Large intestine (tissue), 3 donors: ENCODE measurements at regions not wholly inside any gene's neighbourhood (a gene's known extent, or its start where the extent isn't known, plus 50 kb on each side); places are given as distances from the start of the nearest gene placed in this dataset.
"Not testable (repeated sequence)": the region's sequence is repeated elsewhere in the genome, so short reads cannot be mapped to it uniquely, and the experiment has no call there.

Experiments
- DNase-seq, 2 donors: peaks; one replicate each; pipeline versions ENCODE4 v3.0.0 to v3.0.0-alpha.2; 2013
- H3K27ac ChIP-seq: one replicate; pipeline ENCODE4 v1.5.1; 2013; ENCODE audit warnings: low read length
- H3K27me3 ChIP-seq: 2 replicates; pipeline ENCODE4 v1.6.1; 2013; ENCODE audit warnings: low read length; ENCODE audit not compliant: control insufficient read depth, insufficient read depth
- H3K36me3 ChIP-seq: 2 replicates; pipeline ENCODE4 v1.6.1; 2013; ENCODE audit warnings: low read length; ENCODE audit not compliant: control insufficient read depth, insufficient read depth
- H3K4me1 ChIP-seq: one replicate; pipeline ENCODE4 v1.6.1; 2013; ENCODE audit warnings: low read length; ENCODE audit not compliant: control insufficient read depth, insufficient read depth
- H3K4me3 ChIP-seq: one replicate; pipeline ENCODE4 v1.5.1; 2013; ENCODE audit warnings: low read length
- H3K9me3 ChIP-seq: one replicate; pipeline ENCODE4 v1.6.1; 2013; ENCODE audit warnings: mild to moderate bottlenecking, low read depth, low read length, moderate library complexity; ENCODE audit not compliant: control insufficient read depth
- WGBS: methylation state at CpG from one replicate; pipeline ENCODE4 v1.1.5; 2013; ENCODE audit warnings: low lambda C conversion rate; ENCODE audit not compliant: insufficient coverage; 5-methylcytosine and 5-hydroxymethylcytosine counted together

DNA sequence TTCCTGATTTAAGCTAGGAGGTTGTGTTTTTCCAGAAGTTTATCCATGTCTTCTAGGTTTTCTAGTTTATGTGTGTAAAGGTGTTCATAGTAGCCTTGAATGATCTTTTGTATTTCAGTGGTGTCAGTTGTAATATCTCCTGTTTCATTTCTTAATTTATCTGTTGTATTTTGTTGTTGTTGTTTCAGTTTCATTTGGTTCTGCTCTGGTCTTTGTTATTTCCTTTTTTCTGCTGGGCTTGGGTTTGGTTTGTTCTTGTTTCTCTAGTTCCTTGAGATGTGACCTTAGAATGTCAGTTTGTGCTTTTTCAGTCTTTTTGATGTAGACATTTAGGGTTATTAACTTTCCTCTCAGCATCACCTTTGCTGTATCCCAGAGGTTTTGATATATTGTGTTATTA is 62.8 kb downstream of the SCP2D1 start:
- H3K4me3 ChIP-seq, H3K4me1 ChIP-seq, H3K36me3 ChIP-seq, DNase-seq, H3K27ac ChIP-seq, H3K27me3 ChIP-seq, H3K9me3 ChIP-seq: not testable (repeated sequence)

DNA sequence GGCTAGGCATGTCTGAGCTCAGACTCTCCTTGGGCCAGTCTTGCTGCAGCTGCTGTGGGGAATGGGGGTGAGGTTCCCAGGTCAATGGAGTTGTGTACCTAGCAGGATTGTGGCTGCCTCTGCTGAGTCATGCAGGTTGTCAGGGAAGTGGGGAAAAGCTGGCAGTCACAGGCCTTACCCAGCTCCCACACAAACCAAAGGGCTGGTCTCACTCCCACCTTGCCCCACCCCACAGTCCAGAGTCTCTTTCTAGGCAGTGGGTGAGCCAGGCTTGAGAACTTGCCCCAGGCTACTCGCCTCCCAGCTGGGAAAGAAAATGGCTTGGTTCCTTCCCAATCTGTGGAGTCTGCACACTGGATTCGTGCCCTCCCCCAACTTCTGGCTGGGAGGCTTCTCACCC is 65.7 kb downstream of the SCP2D1 start:
- no peak overlapping the region for H3K4me3 ChIP-seq
- no peaks in the 10 kb centered on the region for H3K36me3 ChIP-seq
- no peaks in the 10 kb centered on the region for H3K27me3 ChIP-seq
- no peak for DNase-seq
- no peak overlapping the region for H3K27ac ChIP-seq
- no peaks in the 10 kb centered on the region for H3K9me3 ChIP-seq
- no peaks in the 10 kb centered on the region for H3K4me1 ChIP-seq
- no CpG with 5 or more reads among the region's 2 CpGs for WGBS

DNA sequence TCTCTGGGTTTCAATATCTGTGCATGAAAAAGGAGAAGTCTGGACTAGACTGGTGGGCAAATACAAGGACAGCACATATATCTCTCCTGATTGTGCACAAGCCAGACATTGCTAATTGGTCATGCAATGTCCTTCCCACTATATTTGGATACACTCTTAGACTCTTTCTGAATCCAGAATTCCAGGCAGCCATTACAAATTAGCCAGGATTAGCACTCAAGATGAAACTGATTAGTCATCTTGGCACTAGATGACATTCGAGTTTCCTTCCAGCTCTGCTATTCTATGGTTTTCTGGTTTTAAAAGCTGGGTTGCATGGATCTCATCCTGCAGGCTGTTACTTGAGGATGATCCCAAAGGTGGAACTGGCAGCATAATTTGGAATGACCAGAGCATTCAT is 73.2 kb downstream of the SCP2D1 start:
- Histone ChIP-seq H3K4me1 (no peaks in the 10 kb centered on the region), H3K27me3 (no peaks in the 10 kb centered on the region), H3K27ac (no peak overlapping the region), H3K9me3 (no peaks in the 10 kb centered on the region), H3K4me3 (no peak overlapping the region), H3K36me3 (no peaks in the 10 kb centered on the region)
- no CpG with 5 or more reads among the region's 1 CpG for WGBS
- DNase-seq: no peak

DNA sequence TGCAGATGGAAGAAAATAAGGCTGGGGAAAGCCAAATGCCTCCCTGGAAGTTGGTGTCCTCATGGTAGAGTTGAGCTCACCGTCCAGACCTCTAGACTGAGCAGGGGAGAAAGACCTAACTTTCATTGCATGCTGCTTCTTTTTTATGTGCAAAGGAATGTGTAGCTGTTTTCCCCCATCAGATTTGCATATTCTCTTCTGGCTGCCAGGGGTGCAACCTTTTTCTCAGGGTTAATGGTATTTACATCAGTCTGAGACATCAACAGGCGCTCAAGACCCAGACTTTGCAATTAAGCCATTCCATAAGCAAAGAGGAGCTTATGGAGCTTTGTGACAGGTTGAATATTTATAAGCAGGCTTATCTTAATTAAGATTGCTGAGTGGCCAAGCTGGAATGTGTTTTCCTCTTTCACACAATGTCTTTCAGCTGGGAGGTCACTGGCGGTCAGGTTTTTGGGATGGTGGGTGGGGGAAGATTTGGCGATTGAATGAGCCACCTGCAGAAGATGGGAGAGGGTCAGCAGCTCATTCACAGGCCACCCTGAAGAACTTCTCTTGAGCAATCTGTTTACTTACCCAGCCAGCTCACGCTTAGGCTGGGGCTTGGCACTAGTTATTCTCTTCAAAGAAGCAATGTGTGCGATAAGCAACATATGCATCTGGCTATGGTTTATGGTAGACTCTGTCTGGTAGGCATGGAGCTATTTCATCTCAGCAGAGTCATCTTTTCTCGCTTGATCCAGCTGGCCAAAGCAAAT is 88.6 kb downstream of the SCP2D1 start:
- DNase-seq: no peak
- H3K27ac ChIP-seq: no peak overlapping the region
- H3K9me3 ChIP-seq: no peaks in the 10 kb centered on the region
- no peaks in the 10 kb centered on the region for H3K27me3 ChIP-seq
- H3K4me3 ChIP-seq: no peak overlapping the region
- no peaks in the 10 kb centered on the region for H3K4me1 ChIP-seq
- no CpG with 5 or more reads among the region's 7 CpGs for WGBS
- H3K36me3 ChIP-seq: no peaks in the 10 kb centered on the region

DNA sequence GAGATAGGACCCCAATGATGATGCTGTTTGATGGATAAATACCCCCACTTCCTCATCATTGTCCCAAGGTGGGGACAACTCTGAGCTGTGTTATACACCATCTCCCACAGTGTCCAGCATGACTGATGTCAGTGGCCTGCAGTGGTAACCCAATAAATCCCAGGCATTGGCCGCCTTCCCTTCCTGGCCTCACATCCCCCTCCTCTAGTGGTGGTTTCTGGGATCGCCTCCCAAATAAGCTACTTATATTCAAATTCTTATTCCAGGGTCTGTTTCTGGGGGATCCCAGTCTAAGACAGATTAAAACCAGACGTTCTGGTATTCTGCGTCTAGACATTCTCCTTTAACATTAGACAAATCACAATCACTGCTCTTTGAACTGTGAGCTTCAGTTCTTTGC is 90.6 kb downstream of the SCP2D1 start:
- no peaks in the 10 kb centered on the region for H3K9me3 ChIP-seq
- no peaks in the 10 kb centered on the region for H3K36me3 ChIP-seq
- WGBS: 94% methylated on average over 2 of the region's 4 CpGs
- DNase-seq: no peak
- no peaks in the 10 kb centered on the region for H3K27me3 ChIP-seq
- no peaks in the 10 kb centered on the region for H3K4me1 ChIP-seq
- H3K27ac ChIP-seq: no peak overlapping the region
- H3K4me3 ChIP-seq: no peak overlapping the region

DNA sequence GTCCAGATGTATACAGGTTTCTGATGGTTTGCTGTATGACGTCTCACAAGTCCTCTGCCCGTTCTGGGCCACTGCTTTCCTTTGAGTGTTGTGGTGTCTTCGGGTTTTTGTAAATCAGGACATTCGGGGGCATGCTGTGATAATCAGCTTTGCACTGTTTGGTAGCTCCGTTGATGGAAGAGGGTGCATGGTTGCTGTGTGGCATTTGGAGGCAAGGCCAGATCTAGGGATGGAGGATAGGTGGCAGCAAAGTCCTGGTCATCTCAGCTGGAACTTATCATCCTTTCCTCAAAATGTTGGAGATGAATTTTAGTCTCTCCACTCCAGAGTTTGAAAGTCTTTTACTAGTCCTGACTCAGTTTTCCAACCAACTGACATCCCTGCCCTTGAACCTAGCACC is 91.0 kb downstream of the SCP2D1 start:
- Histone ChIP-seq H3K36me3 (no peaks in the 10 kb centered on the region), H3K9me3 (no peaks in the 10 kb centered on the region), H3K4me3 (no peak overlapping the region), H3K27me3 (no peaks in the 10 kb centered on the region), H3K4me1 (no peaks in the 10 kb centered on the region), H3K27ac (no peak overlapping the region)
- DNase-seq: no peak
- WGBS: no CpG with 5 or more reads among the region's 5 CpGs

DNA sequence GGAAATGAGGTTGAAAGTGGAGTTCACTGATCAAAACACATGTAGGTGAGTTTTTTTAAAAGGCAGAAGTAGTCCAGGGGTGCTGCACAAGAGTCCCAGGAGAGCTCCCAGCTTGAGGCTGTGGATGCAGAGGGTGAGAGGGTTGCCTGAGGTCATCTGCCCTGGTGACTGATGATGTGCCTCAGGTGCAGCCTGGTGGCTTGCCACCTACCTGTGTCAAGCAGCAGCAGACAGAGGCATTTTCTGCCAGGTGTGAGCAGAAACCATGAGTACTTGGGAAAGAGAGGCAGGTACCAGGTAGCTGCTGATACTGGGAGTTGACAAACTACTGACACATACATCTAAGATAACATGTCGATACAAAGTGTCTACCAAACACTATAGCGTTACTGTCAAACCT is 92.5 kb downstream of the SCP2D1 start:
- no peaks in the 10 kb centered on the region for H3K9me3 ChIP-seq
- no peaks in the 10 kb centered on the region for H3K4me1 ChIP-seq
- H3K4me3 ChIP-seq: no peak overlapping the region
- H3K27ac ChIP-seq: no peak overlapping the region
- no peak for DNase-seq
- H3K27me3 ChIP-seq: no peaks in the 10 kb centered on the region
- H3K36me3 ChIP-seq: no peaks in the 10 kb centered on the region
- 83% methylated on average over 2 of the region's 2 CpGs for WGBS

DNA sequence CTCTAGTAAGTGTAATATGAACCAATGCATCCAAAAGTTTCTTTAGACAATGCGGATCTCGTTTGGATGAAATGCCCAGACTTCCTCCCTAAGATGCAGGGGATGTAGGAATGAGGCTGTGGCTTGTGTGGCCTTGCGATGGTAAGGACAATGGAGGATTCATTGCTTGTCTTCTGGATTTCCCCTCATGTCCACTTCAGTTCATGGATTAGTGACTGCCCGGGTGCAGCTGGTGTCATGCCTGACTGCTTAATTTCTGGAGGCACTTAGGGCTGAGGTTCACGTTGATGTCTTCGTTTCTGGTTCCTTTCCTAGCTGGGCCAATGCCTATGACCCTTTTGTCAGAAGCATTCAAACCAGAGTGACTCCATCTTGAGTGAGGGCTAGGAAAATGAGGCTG is 93.8 kb downstream of the SCP2D1 start:
- DNase-seq: no peak
- Histone ChIP-seq H3K9me3 (no peaks in the 10 kb centered on the region), H3K36me3 (no peaks in the 10 kb centered on the region), H3K4me3 (no peak overlapping the region), H3K4me1 (no peaks in the 10 kb centered on the region), H3K27me3 (no peaks in the 10 kb centered on the region), H3K27ac (no peak overlapping the region)
- no CpG with 5 or more reads among the region's 6 CpGs for WGBS

DNA sequence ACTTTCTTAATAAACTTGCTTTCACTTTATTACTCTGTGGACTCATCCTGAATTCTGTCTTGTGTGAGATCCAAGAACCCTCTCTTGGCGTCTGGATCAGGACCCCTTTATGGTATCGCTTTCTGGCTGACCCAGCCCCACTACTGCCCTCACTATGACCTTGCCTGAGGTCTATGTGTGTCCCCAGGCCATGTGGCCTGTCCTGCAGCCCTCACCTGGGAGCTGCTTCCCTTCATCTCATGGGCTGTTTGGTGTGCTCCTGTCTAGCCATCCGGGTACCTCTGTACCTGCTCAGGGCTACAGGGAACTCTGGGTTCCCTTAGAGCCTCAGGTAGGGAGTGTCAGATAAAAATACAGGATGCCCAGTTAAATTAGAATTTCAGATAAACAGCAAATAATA is 94.5 kb downstream of the SCP2D1 start:
- H3K4me1 ChIP-seq: no peaks in the 10 kb centered on the region
- H3K4me3 ChIP-seq: no peak overlapping the region
- no peaks in the 10 kb centered on the region for H3K27me3 ChIP-seq
- no peak for DNase-seq
- no peaks in the 10 kb centered on the region for H3K36me3 ChIP-seq
- WGBS: no CpG with 5 or more reads among the region's 3 CpGs
- H3K27ac ChIP-seq: no peak overlapping the region
- no peaks in the 10 kb centered on the region for H3K9me3 ChIP-seq

DNA sequence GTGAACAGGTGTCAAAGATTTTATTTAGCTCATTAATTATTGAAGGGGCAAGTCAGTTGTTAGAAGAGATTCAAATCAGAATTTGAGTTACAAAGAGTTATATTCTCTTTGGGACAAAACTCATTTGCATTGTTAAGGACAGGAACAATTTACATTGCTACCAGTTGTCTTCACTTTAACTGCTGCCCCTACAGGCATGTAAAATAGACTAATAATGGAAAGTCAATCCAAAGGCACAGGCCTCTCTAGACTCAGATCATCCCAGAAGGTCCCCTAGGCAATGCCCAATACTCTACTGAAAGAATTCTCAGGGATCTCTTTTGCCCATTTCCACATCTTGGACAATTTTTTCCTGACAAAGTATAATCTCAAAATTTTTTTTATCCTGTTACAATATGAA is 95.7 kb downstream of the SCP2D1 start:
- Histone ChIP-seq H3K36me3 (no peaks in the 10 kb centered on the region), H3K27me3 (no peaks in the 10 kb centered on the region), H3K4me1 (no peaks in the 10 kb centered on the region), H3K27ac (no peak overlapping the region), H3K4me3 (no peak overlapping the region), H3K9me3 (no peaks in the 10 kb centered on the region)
- DNase-seq: no peak

DNA sequence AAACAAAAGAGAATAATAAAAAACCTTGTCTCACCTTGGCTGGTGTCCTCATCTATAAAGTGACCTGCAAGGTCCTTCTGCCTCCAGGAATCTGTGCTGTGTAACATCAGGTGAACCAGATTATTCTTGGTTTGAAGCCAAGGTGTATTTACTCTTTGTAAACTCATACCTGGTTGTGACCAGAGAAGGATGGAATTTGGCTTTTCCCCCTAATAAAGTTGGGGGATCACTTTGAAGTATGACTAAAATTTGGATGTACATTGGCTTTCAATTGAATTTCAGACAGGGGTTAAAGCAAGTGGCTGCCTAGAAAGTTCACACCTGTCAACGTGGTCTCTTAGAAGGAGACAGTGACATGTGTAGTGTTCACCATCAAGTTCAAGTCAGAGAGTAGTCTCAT is 100.1 kb downstream of the SCP2D1 start:
- Histone ChIP-seq H3K9me3 (no peaks in the 10 kb centered on the region), H3K27me3 (peaks cover 3% of the 10 kb centered on the region), H3K4me3 (no peak overlapping the region), H3K36me3 (no peaks in the 10 kb centered on the region), H3K4me1 (no peaks in the 10 kb centered on the region), H3K27ac (no peak overlapping the region)
- WGBS: no CpG with 5 or more reads among the region's 1 CpG
- DNase-seq: no peak
